Spleen (tissue), 7 donors: ENCODE measurements at regions not wholly inside any gene's neighbourhood (a gene's known extent, or its start where the extent isn't known, plus 50 kb on each side); places are given as distances from the start of the nearest gene placed in this dataset.

Experiments used
- POLR2A ChIP-seq, 3 donors: fragments of 450-650 bp; IDR thresholded peaks; one replicate each; pipeline ENCODE4 v1.5.1; 2017; ENCODE audit warnings: antibody characterized with exemption in 3 of 3, mild to moderate bottlenecking in 1 of 3
- POLR2AphosphoS5 ChIP-seq, 3 donors: sonication (generic); formaldehyde crosslinking; IDR thresholded peaks; one replicate each; pipeline ENCODE4 v1.5.1; 2017; ENCODE audit warnings: antibody characterized with exemption in 3 of 3
- TF ChIP-seq, protein P1 (sequence below), 11 experiments: fragments of 200-600 bp in 7 of 11; fragments of 450-650 bp in 4 of 11; sonication (generic) in 4 of 11; IDR thresholded peaks in 8 of 11; conservative IDR thresholded peaks in 3 of 11; 1 replicate in 7 of 11; 2 replicates in 4 of 11; pipeline versions ENCODE4 v1.4.0 to v1.8.0; 2016 to 2021; ENCODE audit warnings: antibody characterized with exemption in 11 of 11, inconsistent platforms in 4 of 11, mild to moderate bottlenecking in 1 of 11
- donor health status: DM: no; HTN: no; CAD: no; lungs with moderate emphysema.
- donor health status: DM: no; HTN: no; CAD: no.
- donor health status: DM: no; HTN: no; CAD: no.

GRCh38 chr10:84988011-84988410 is 659.6 kb downstream of the CCSER2 start:
- TF ChIP-seq, protein P1, sequence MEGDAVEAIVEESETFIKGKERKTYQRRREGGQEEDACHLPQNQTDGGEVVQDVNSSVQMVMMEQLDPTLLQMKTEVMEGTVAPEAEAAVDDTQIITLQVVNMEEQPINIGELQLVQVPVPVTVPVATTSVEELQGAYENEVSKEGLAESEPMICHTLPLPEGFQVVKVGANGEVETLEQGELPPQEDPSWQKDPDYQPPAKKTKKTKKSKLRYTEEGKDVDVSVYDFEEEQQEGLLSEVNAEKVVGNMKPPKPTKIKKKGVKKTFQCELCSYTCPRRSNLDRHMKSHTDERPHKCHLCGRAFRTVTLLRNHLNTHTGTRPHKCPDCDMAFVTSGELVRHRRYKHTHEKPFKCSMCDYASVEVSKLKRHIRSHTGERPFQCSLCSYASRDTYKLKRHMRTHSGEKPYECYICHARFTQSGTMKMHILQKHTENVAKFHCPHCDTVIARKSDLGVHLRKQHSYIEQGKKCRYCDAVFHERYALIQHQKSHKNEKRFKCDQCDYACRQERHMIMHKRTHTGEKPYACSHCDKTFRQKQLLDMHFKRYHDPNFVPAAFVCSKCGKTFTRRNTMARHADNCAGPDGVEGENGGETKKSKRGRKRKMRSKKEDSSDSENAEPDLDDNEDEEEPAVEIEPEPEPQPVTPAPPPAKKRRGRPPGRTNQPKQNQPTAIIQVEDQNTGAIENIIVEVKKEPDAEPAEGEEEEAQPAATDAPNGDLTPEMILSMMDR (IDR thresholded peaks at IDR 0.05 in 8 of 11, conservative IDR thresholded peaks at IDR 0.05 in 3 of 11) = no peak
- no peak for TF ChIP-seq POLR2AphosphoS5 (IDR thresholded peaks at IDR 0.05)
- TF ChIP-seq POLR2A (IDR thresholded peaks at IDR 0.05) = no peak
